K562 (cell line): ENCODE measurements at regions not wholly inside any gene's neighbourhood (a gene's known extent, or its start where the extent isn't known, plus 50 kb on each side); places are given as distances from the start of the nearest gene placed in this dataset.

Experiments used
- ATAC-seq: fragments of 200-7000 bp; cut with Tn5 transposase; 3 replicates; pipeline ENCODE4 v1.9.1; 2020; ENCODE audit warnings: moderate library complexity
- BruUV-seq: library from RNA; stranded (reverse); fragments of 400-500 nt; replicated peaks from 2 replicates; lab custom pipeline; 2021; lab: Mats Ljungman, UMichigan
- CTCF ChIA-PET: fragments of 300-600 bp; formaldehyde crosslinking; extraction: SDS; loops from one replicate; lab custom pipeline; 2021; ENCODE audit warnings: low intra/inter-chr PET ratio; lab: Yijun Ruan, JAX
- POLR2A ChIA-PET: fragments of 300-600, 350-650 bp; sonication (Branson Sonifier 250); formaldehyde crosslinking; extraction: SDS; loops from one replicate; lab custom pipeline; 2021; ENCODE audit warnings: antibody characterized with exemption, inconsistent platforms; lab: Yijun Ruan, JAX
- DNase-seq, 4 experiments: peaks; one replicate each; pipeline versions ENCODE4 v3.0.0 to v3.0.0-alpha.2; 2011 to 2018; ENCODE audit warnings: low spot score in 3 of 4, mixed read lengths in 3 of 4; ENCODE audit errors: extremely low read depth in 1 of 4
- FAIRE-seq: peaks from 2 replicates; lab custom pipeline; 2011; peaks lifted over from hg19 to GRCh38; lab: Jason Lieb, UNC
- H2AFZ ChIP-seq: 2 replicates; pipeline ENCODE4 v1.6.0; 2011; ENCODE audit warnings: low read depth, low read length, control low read depth, inconsistent platforms
- H3K27ac ChIP-seq: fragments of 200-600 bp; 3 replicates; pipeline ENCODE4 v1.8.0; 2011; ENCODE audit warnings: low read depth, mild to moderate bottlenecking, control low read depth, inconsistent platforms, low read length, moderate library complexity, mixed read lengths; ENCODE audit errors: extremely low read depth
- H3K27me3 ChIP-seq, 2 experiments: fragments of 300-600 bp in 1 of 2; 2 replicates in 1 of 2; 3 replicates in 1 of 2; pipeline versions ENCODE4 v1.6.0 to v1.8.0; 2011; ENCODE audit warnings: inconsistent platforms in 2 of 2, low read length in 2 of 2, mild to moderate bottlenecking in 1 of 2, mixed read lengths in 1 of 2, moderate library complexity in 1 of 2; ENCODE audit not compliant: control insufficient read depth in 2 of 2, insufficient read depth in 2 of 2
- H3K36me3 ChIP-seq: fragments of 300-600 bp; 3 replicates; pipeline ENCODE4 v1.8.0; 2011; ENCODE audit warnings: mild to moderate bottlenecking, low read length, inconsistent platforms; ENCODE audit not compliant: control insufficient read depth, insufficient read depth
- H3K4me1 ChIP-seq, 2 experiments: fragments of 200-600 bp in 1 of 2; replicated peaks in 1 of 2; 2 replicates in 1 of 2; 3 replicates in 1 of 2; pipeline versions ENCODE4 v1.5.1 to v1.8.0; 2011; ENCODE audit warnings: inconsistent platforms in 2 of 2, low read length in 2 of 2, mild to moderate bottlenecking in 1 of 2, mixed read lengths in 1 of 2, moderate library complexity in 1 of 2; ENCODE audit not compliant: control insufficient read depth in 2 of 2, insufficient read depth in 2 of 2
- H3K4me2 ChIP-seq: 2 replicates; pipeline ENCODE4 v1.6.1; 2011; ENCODE audit warnings: low read length, control low read depth, inconsistent platforms, mixed read lengths; ENCODE audit not compliant: insufficient read depth
- H3K4me3 ChIP-seq: fragments of 200-600 bp; sonication (generic), shearing (Covaris generic); 2 replicates; pipeline ENCODE4 v1.5.1; 2016; ENCODE audit warnings: control low read depth, inconsistent platforms
- H3K79me2 ChIP-seq: fragments of 200-600 bp; 3 replicates; pipeline ENCODE4 v1.8.0; 2011; ENCODE audit warnings: low read length, inconsistent platforms; ENCODE audit not compliant: control insufficient read depth, insufficient read depth
- H3K9ac ChIP-seq, 2 experiments: 2 replicates each; pipeline versions ENCODE4 v1.6.0 to v1.6.1; 2011; ENCODE audit warnings: low read depth in 2 of 2, low read length in 2 of 2, control low read depth in 1 of 2, inconsistent platforms in 1 of 2, mild to moderate bottlenecking in 1 of 2, mixed read lengths in 1 of 2; ENCODE audit not compliant: insufficient read depth in 1 of 2
- H3K9me1 ChIP-seq: one replicate; pipeline ENCODE4 v1.6.0; 2011; ENCODE audit warnings: inconsistent platforms, mild to moderate bottlenecking, low read length, moderate library complexity; ENCODE audit not compliant: control insufficient read depth, insufficient read depth
- H3K9me3 ChIP-seq: replicated peaks from 2 replicates; pipeline ENCODE4 v1.5.1; 2011; ENCODE audit warnings: low read depth, low read length, inconsistent platforms; ENCODE audit not compliant: control insufficient read depth, insufficient read depth
- H4K20me1 ChIP-seq: replicated peaks from 2 replicates; pipeline ENCODE4 v1.6.1; 2011; ENCODE audit warnings: low read length, inconsistent platforms, mixed read lengths; ENCODE audit not compliant: control insufficient read depth, insufficient read depth
- BRF1 ChIP-seq: IDR thresholded peaks from 3 replicates; pipeline ENCODE4 v1.6.1; 2011; ENCODE audit warnings: borderline replicate concordance, mild to moderate bottlenecking; ENCODE audit not compliant: insufficient read length; ENCODE audit errors: extremely low read depth
- BRF2 ChIP-seq: IDR thresholded peaks from 3 replicates; pipeline ENCODE4 v1.6.1; 2011; ENCODE audit warnings: borderline replicate concordance, mild to moderate bottlenecking; ENCODE audit not compliant: insufficient read length, insufficient read depth
- FOXK1 ChIP-seq: sonication (generic); formaldehyde crosslinking; IDR thresholded peaks from 2 replicates; pipeline ENCODE4 v1.8.0; 2022; ENCODE audit warnings: missing genetic modification reagents, mild to moderate bottlenecking, borderline replicate concordance
- HDAC1 ChIP-seq, 2 experiments: fragments of 450-650 bp; IDR thresholded peaks; 2 replicates each; pipeline ENCODE4 v1.6.1; 2016 to 2017; ENCODE audit warnings: inconsistent platforms in 1 of 2, mild to moderate bottlenecking in 1 of 2, moderate library complexity in 1 of 2
- MYBL2 ChIP-seq, 2 experiments: fragments of 450-650 bp in 1 of 2; sonication (generic) in 1 of 2; formaldehyde crosslinking in 1 of 2; IDR thresholded peaks; 2 replicates each; pipeline versions ENCODE4 v1.6.1 to v1.8.1; 2017 to 2022; ENCODE audit warnings: borderline replicate concordance in 1 of 2, inconsistent platforms in 1 of 2, low read depth in 1 of 2, mild to moderate bottlenecking in 1 of 2, missing genetic modification reagents in 1 of 2, moderate library complexity in 1 of 2
- NONO ChIP-seq, 2 experiments: fragments of 200-400 bp in 1 of 2; fragments of 450-650 bp in 1 of 2; formaldehyde crosslinking in 1 of 2; IDR thresholded peaks; 2 replicates each; pipeline ENCODE4 v1.6.1; 2017; ENCODE audit warnings: low read depth in 2 of 2, mild to moderate bottlenecking in 2 of 2, moderate library complexity in 2 of 2, low read length in 1 of 2
- NR1H2 ChIP-seq: sonication (generic); formaldehyde crosslinking; IDR thresholded peaks from 2 replicates; pipeline ENCODE4 v1.4.0; 2020; ENCODE audit warnings: mild to moderate bottlenecking, missing genetic modification reagents
- RB1 ChIP-seq: fragments of 450-650 bp; IDR thresholded peaks from 2 replicates; pipeline ENCODE4 v1.6.1; 2017; ENCODE audit warnings: low read depth, mild to moderate bottlenecking
- SMARCC2 ChIP-seq: fragments of 450-650 bp; IDR thresholded peaks from 2 replicates; pipeline ENCODE4 v1.6.1; 2017; ENCODE audit warnings: antibody characterized with exemption, moderate library complexity, mild to moderate bottlenecking, low read depth
- TCFL5 ChIP-seq: fragments of 250-450 bp; sonication (Bioruptor Pico); conservative IDR thresholded peaks from 2 replicates; pipeline ENCODE4 v1.6.1; 2021; ENCODE audit warnings: mild to moderate bottlenecking, moderate library complexity, matching md5 sums
- THRA ChIP-seq: fragments of 450-650 bp; IDR thresholded peaks from 2 replicates; pipeline ENCODE4 v1.6.1; 2017; ENCODE audit warnings: mild to moderate bottlenecking, moderate library complexity
- ZFP36 ChIP-seq: fragments of 150-350 bp; IDR thresholded peaks from 2 replicates; pipeline ENCODE4 v1.6.1; 2018; ENCODE audit warnings: low read length, low read depth; ENCODE audit not compliant: partially characterized antibody
- ZNF75A ChIP-seq: fragments of 450-650 bp; formaldehyde crosslinking; IDR thresholded peaks from 2 replicates; pipeline ENCODE4 v1.4.0; 2020; ENCODE audit warnings: mild to moderate bottlenecking
- whole genome bisulfite sequencing: fragments of 100-300 bp; shearing (Covaris generic); methylation state at CpG from one replicate; pipeline ENCODE4 v1.1.6; 2016; ENCODE audit warnings: low coverage, mixed read lengths; ENCODE audit not compliant: insufficient coverage; ENCODE audit errors: missing lambda C conversion rate; 5-methylcytosine and 5-hydroxymethylcytosine counted together
- in situ Hi-C: fragments of 300-500 bp; cut with MboI; formaldehyde crosslinking; loops from 4 replicates; pipeline ENCODE4 v1.15.0; 2018; ENCODE audit warnings: inconsistent platforms, mixed read lengths
- intact Hi-C: fragments of 100-400 bp; cut with micrococcal nuclease; formaldehyde crosslinking; loops from 2 replicates; pipeline ENCODE4 v1.14.2; 2022
- TF ChIP-seq, protein P1 (sequence below): fragments of 450-650 bp; IDR thresholded peaks from 2 replicates; pipeline ENCODE4 v1.6.1; 2017; ENCODE audit warnings: antibody characterized with exemption

DNA sequence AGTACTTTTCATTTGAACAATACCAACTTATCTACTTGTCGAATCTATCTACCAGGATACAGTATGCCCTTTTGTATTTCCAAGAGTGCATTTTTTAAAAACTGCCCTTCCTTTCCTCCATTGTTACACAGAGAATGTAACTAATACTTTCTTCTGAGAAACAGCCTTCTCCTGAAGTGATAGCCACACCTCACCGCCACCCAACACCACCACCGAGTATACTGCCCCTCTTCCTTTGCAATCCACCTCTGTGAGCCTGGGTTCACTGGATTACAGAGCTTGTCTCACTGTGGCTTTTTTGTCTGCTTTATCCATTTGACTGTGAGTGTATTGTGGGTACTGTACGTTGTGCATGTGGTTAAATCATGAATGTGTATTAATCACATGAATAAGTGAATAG lies 305.4 kb downstream of the KLF12 start:
- ChIA-PET CTCF (no interaction called here), POLR2A (no interaction called here)
- no peak overlapping the region for H2AFZ ChIP-seq

More for the DNA sequence above, 305.4 kb downstream of the KLF12 start:
- H3K4me3 ChIP-seq: no peak overlapping the region
- BruUV-seq: no TSS peak
- H3K9ac ChIP-seq: no peak overlapping the region
- no peak overlapping the region for H3K4me2 ChIP-seq
- H4K20me1 ChIP-seq: no peaks in the 10 kb centered on the region
- DNase-seq: no peak
- intact Hi-C loops (no loop called here), in situ Hi-C loops (no loop called here)
- no peak for FAIRE-seq
- no peaks in the 10 kb centered on the region for H3K79me2 ChIP-seq
- no peaks in the 10 kb centered on the region for H3K27me3 ChIP-seq
- H3K9me1 ChIP-seq: no peaks in the 10 kb centered on the region
- 0% methylated on average over 4 of the region's 4 CpGs for WGBS
- no peak overlapping the region for H3K27ac ChIP-seq
- no peaks in the 10 kb centered on the region for H3K4me1 ChIP-seq
- no peak for ATAC-seq
- no peaks in the 10 kb centered on the region for H3K36me3 ChIP-seq
- TF ChIP-seq SMARCC2 (no peak), BRF2 (no peak), HDAC1 (IDR thresholded peaks at IDR 0.05) (no peak), NONO (IDR thresholded peaks at IDR 0.05; ENCODE audit: low read depth in 2 of 2, low read length in 1 of 2) (no peak), NR1H2 (CRISPR knock-in tag) (no peak), THRA (no peak), ZFP36 (no peak), RB1 (no peak), FOXK1 (CRISPR knock-in tag) (no peak), MYBL2 (IDR thresholded peaks at IDR 0.05; ENCODE audit: low read depth) (no peak), MYBL2 (CRISPR knock-in tag; IDR thresholded peaks at IDR 0.05; ENCODE audit: borderline replicate concordance) (no peak), TCFL5 (CRISPR knock-in tag) (no peak), BRF1 (no peak), ZNF75A (CRISPR knock-in tag) (no peak)
- TF ChIP-seq, protein P1, sequence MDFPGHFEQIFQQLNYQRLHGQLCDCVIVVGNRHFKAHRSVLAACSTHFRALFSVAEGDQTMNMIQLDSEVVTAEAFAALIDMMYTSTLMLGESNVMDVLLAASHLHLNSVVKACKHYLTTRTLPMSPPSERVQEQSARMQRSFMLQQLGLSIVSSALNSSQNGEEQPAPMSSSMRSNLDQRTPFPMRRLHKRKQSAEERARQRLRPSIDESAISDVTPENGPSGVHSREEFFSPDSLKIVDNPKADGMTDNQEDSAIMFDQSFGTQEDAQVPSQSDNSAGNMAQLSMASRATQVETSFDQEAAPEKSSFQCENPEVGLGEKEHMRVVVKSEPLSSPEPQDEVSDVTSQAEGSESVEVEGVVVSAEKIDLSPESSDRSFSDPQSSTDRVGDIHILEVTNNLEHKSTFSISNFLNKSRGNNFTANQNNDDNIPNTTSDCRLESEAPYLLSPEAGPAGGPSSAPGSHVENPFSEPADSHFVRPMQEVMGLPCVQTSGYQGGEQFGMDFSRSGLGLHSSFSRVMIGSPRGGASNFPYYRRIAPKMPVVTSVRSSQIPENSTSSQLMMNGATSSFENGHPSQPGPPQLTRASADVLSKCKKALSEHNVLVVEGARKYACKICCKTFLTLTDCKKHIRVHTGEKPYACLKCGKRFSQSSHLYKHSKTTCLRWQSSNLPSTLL: no peak
- H3K9me3 ChIP-seq: no peaks in the 10 kb centered on the region
